MCF 10A (cell line): ENCODE measurements at regions not wholly inside any gene's neighbourhood (a gene's known extent, or its start where the extent isn't known, plus 50 kb on each side); places are given as distances from the start of the nearest gene placed in this dataset.

Experiments
- BruUV-seq: library from RNA; stranded (reverse); fragments of 400-500 nt; replicated peaks from 2 replicates; lab custom pipeline; 2021; lab: Mats Ljungman, UMichigan
- CTCF ChIA-PET: fragments of 300-600 bp; sonication (Branson Sonifier 250); formaldehyde crosslinking; extraction: SDS; loops from one replicate; lab custom pipeline; 2021; ENCODE audit warnings: antibody characterized with exemption, inconsistent platforms; lab: Yijun Ruan, JAX
- POLR2A ChIA-PET: fragments of 300-600, 350-650 bp; sonication (Branson Sonifier 250); formaldehyde crosslinking; extraction: SDS; loops from one replicate; lab custom pipeline; 2020; ENCODE audit warnings: antibody characterized with exemption, inconsistent platforms; lab: Yijun Ruan, JAX
- DNase-seq: peaks from one replicate; pipeline ENCODE4 v3.0.0-alpha.2; 2018; ENCODE audit not compliant: unreplicated experiment
- H3K27ac Mint-ChIP-seq: one replicate; pipeline ENCODE4 v1.8.0; 2022; ENCODE audit warnings: mild to moderate bottlenecking, low read depth, mixed read lengths; ENCODE audit not compliant: unreplicated experiment
- H3K27me3 Mint-ChIP-seq: one replicate; pipeline ENCODE4 v1.8.0; 2022; ENCODE audit warnings: mixed read lengths; ENCODE audit not compliant: insufficient read depth, unreplicated experiment
- H3K36me3 Mint-ChIP-seq: one replicate; pipeline ENCODE4 v1.8.0; 2022; ENCODE audit warnings: mild to moderate bottlenecking, moderate library complexity, mixed read lengths; ENCODE audit not compliant: insufficient read depth, unreplicated experiment
- H3K4me1 Mint-ChIP-seq: one replicate; pipeline ENCODE4 v1.8.0; 2022; ENCODE audit warnings: mixed read lengths; ENCODE audit not compliant: insufficient read depth, unreplicated experiment
- H3K4me3 Mint-ChIP-seq: one replicate; pipeline ENCODE4 v1.8.0; 2022; ENCODE audit warnings: mild to moderate bottlenecking, moderate library complexity, mixed read lengths; ENCODE audit not compliant: unreplicated experiment
- H3K9me3 Mint-ChIP-seq: one replicate; pipeline ENCODE4 v1.8.0; 2022; ENCODE audit warnings: mixed read lengths; ENCODE audit not compliant: unreplicated experiment
- CTCF ChIP-seq: fragments of 200-600 bp; IDR thresholded peaks from one replicate; pipeline ENCODE4 v1.8.0; 2022; ENCODE audit warnings: antibody characterized with exemption, mild to moderate bottlenecking; ENCODE audit not compliant: unreplicated experiment
- intact Hi-C: fragments of 100-400 bp; cut with micrococcal nuclease; formaldehyde crosslinking; loops from 2 replicates; pipeline ENCODE4 v1.14.1; 2022

GRCh38 chr9:712643-713042 lies 128.9 kb upstream of the DMRT1 start:
- BruUV-seq: no TSS peak
- H3K4me1 Mint-ChIP-seq: peaks cover 39% of the 10 kb centered on the region
- DNase-seq: no peak
- ChIA-PET CTCF (interaction anchor here (0.6 to 1.8 kb wide), 2 partner anchors 9 to 12 kb away, joined by 4 read pairs; no protein-coding TSS in a partner anchor), POLR2A (interaction anchor here (1.1 to 7.9 kb wide), 3 partner anchors 9 to 26 kb away, joined by 3 to 69 read pairs (median 3); no protein-coding TSS in a partner anchor)
- H3K9me3 Mint-ChIP-seq: no peaks in the 10 kb centered on the region
- H3K36me3 Mint-ChIP-seq: peaks cover 81% of the 10 kb centered on the region
- no peak for TF ChIP-seq CTCF
- H3K27ac Mint-ChIP-seq: no peak overlapping the region
- intact Hi-C loops: no loop called here
- no peak overlapping the region for H3K4me3 Mint-ChIP-seq
- no peaks in the 10 kb centered on the region for H3K27me3 Mint-ChIP-seq

GRCh38 chr9:713091-713490 lies 128.4 kb upstream of the DMRT1 start:
- ChIA-PET POLR2A (interaction anchor here (1.1 to 7.9 kb wide), 3 partner anchors 9 to 25 kb away, joined by 3 to 69 read pairs (median 3); no protein-coding TSS in a partner anchor), CTCF (interaction anchor here (0.6 to 1.8 kb wide), 2 partner anchors 9 to 11 kb away, joined by 4 read pairs; no protein-coding TSS in a partner anchor)
- DNase-seq: no peak
- no peak overlapping the region for H3K27ac Mint-ChIP-seq
- peaks cover 81% of the 10 kb centered on the region for H3K36me3 Mint-ChIP-seq
- BruUV-seq: no TSS peak
- H3K9me3 Mint-ChIP-seq: no peaks in the 10 kb centered on the region
- TF ChIP-seq CTCF: no peak
- no peak overlapping the region for H3K4me3 Mint-ChIP-seq
- H3K27me3 Mint-ChIP-seq: no peaks in the 10 kb centered on the region
- intact Hi-C loops: no loop called here
- peaks cover 39% of the 10 kb centered on the region for H3K4me1 Mint-ChIP-seq

- Mint-ChIP-seq H3K36me3 (peaks cover 78% of the 10 kb centered on the region), H3K9me3 (no peaks in the 10 kb centered on the region), H3K4me1 (peaks cover 27% of the 10 kb centered on the region), H3K4me3 (no peak overlapping the region), H3K27ac (peak overlapping the region; percentile 39), H3K27me3 (no peaks in the 10 kb centered on the region)
- ChIA-PET POLR2A (interaction anchor here (1.4 to 1.5 kb wide), 2 partner anchors 20 to 23 kb away, joined by 3 to 4 read pairs; no protein-coding TSS in a partner anchor), CTCF (interaction anchor here (0.8 kb wide), 1 partner anchor 124 kb away, joined by 3 read pairs; no protein-coding TSS in a partner anchor)
- no peak for TF ChIP-seq CTCF
- intact Hi-C loops: no loop called here
- DNase-seq: no peak
- no TSS peak for BruUV-seq
Observed at GRCh38 chr9:714675-715074, 126.8 kb upstream of the DMRT1 start.

- H3K27me3 Mint-ChIP-seq: no peaks in the 10 kb centered on the region
- intact Hi-C loops: no loop called here
- CTCF ChIA-PET: interaction anchor here (0.8 kb wide), 2 partner anchors 36 to 124 kb away, joined by 3 read pairs; no protein-coding TSS in a partner anchor
- H3K9me3 Mint-ChIP-seq: no peaks in the 10 kb centered on the region
- no peak for TF ChIP-seq CTCF
- H3K4me3 Mint-ChIP-seq: no peak overlapping the region
- no peak for DNase-seq
- H3K4me1 Mint-ChIP-seq: peaks cover 27% of the 10 kb centered on the region
- no TSS peak for BruUV-seq
- H3K36me3 Mint-ChIP-seq: peaks cover 73% of the 10 kb centered on the region
- POLR2A ChIA-PET: interaction anchor here (1.4 to 1.5 kb wide), 2 partner anchors 21 to 22 kb away, joined by 3 to 4 read pairs; no protein-coding TSS in a partner anchor
- peak overlapping the region; percentile 39 for H3K27ac Mint-ChIP-seq
Observed at GRCh38 chr9:715300-715699, 126.2 kb upstream of the DMRT1 start.
